H9 (cell line): ENCODE measurements at regions not wholly inside any gene's neighbourhood (a gene's known extent, or its start where the extent isn't known, plus 50 kb on each side); places are given as distances from the start of the nearest gene placed in this dataset.

Experiments used
- DNase-seq: peaks from one replicate; pipeline ENCODE4 v3.0.0-alpha.2; 2017
- H2AFZ ChIP-seq: one replicate; pipeline ENCODE4 v1.6.1; 2013; ENCODE audit warnings: mild to moderate bottlenecking, low read length, control low read depth, moderate library complexity
- H2AK5ac ChIP-seq: 2 replicates; pipeline ENCODE4 v1.6.1; 2013; ENCODE audit warnings: low read length, control low read depth, mixed read lengths; ENCODE audit not compliant: insufficient read length
- H2BK120ac ChIP-seq: one replicate; pipeline ENCODE4 v1.6.1; 2013; ENCODE audit warnings: low read depth, mild to moderate bottlenecking, low read length, control low read depth, inconsistent platforms; ENCODE audit not compliant: poor library complexity, severe bottlenecking
- H2BK12ac ChIP-seq: 2 replicates; pipeline ENCODE4 v1.6.1; 2013; ENCODE audit warnings: low read length, control low read depth, mixed read lengths, low read depth; ENCODE audit not compliant: insufficient read length
- H2BK15ac ChIP-seq: 2 replicates; pipeline ENCODE4 v1.6.1; 2013; ENCODE audit warnings: low read depth, low read length, control low read depth
- H2BK20ac ChIP-seq: one replicate; pipeline ENCODE4 v1.6.1; 2013; ENCODE audit warnings: low read depth, mild to moderate bottlenecking, low read length, control low read depth, inconsistent platforms; ENCODE audit not compliant: poor library complexity, severe bottlenecking
- H2BK5ac ChIP-seq: 2 replicates; pipeline ENCODE4 v1.6.1; 2013; ENCODE audit warnings: low read length, control low read depth, mixed read lengths; ENCODE audit not compliant: insufficient read length
- H3K14ac ChIP-seq: 2 replicates; pipeline ENCODE4 v1.6.1; 2013; ENCODE audit warnings: low read length, control low read depth; ENCODE audit not compliant: insufficient read depth
- H3K18ac ChIP-seq: 2 replicates; pipeline ENCODE4 v1.6.1; 2013; ENCODE audit warnings: low read depth, mild to moderate bottlenecking, mixed read lengths, low read length, control low read depth; ENCODE audit not compliant: insufficient read length
- H3K23ac ChIP-seq: 2 replicates; pipeline ENCODE4 v1.6.1; 2013; ENCODE audit warnings: low read length, control low read depth, mixed read lengths, low read depth; ENCODE audit not compliant: insufficient read length
- H3K23me2 ChIP-seq: 2 replicates; pipeline ENCODE4 v1.6.1; 2013; ENCODE audit warnings: low read depth, mild to moderate bottlenecking, mixed read lengths, low read length, control low read depth; ENCODE audit not compliant: insufficient read length, poor library complexity, severe bottlenecking
- H3K27ac ChIP-seq: 2 replicates; pipeline ENCODE4 v1.5.1; 2013; ENCODE audit warnings: low read length, control low read depth, mixed read lengths, low read depth; ENCODE audit not compliant: insufficient read length
- H3K27me3 ChIP-seq: 2 replicates; pipeline ENCODE4 v1.6.1; 2013; ENCODE audit warnings: low read length, control low read depth, inconsistent platforms; ENCODE audit not compliant: insufficient read depth
- H3K4ac ChIP-seq: 2 replicates; pipeline ENCODE4 v1.6.1; 2013; ENCODE audit warnings: low read depth, mild to moderate bottlenecking, control low read depth, inconsistent platforms, low read length, moderate library complexity
- H3K4me1 ChIP-seq: 2 replicates; pipeline ENCODE4 v1.6.1; 2013; ENCODE audit warnings: low read length, control low read depth, inconsistent platforms; ENCODE audit not compliant: insufficient read depth
- H3K4me2 ChIP-seq: 2 replicates; pipeline ENCODE4 v1.6.1; 2013; ENCODE audit warnings: low read length, control low read depth, mixed read lengths; ENCODE audit not compliant: insufficient read length, insufficient read depth
- H3K56ac ChIP-seq: 2 replicates; pipeline ENCODE4 v1.6.1; 2013; ENCODE audit warnings: low read depth, mild to moderate bottlenecking, mixed read lengths, low read length, control low read depth; ENCODE audit not compliant: insufficient read length
- H3K79me1 ChIP-seq: 2 replicates; pipeline ENCODE4 v1.6.1; 2013; ENCODE audit warnings: low read depth, mild to moderate bottlenecking, moderate library complexity, low read length, control low read depth, inconsistent platforms; ENCODE audit not compliant: insufficient read depth, poor library complexity, severe bottlenecking
- H3K79me2 ChIP-seq: 2 replicates; pipeline ENCODE4 v1.6.1; 2013; ENCODE audit warnings: low read length, control low read depth, inconsistent platforms; ENCODE audit not compliant: insufficient read depth
- H3K9ac ChIP-seq: 2 replicates; pipeline ENCODE4 v1.6.1; 2013; ENCODE audit warnings: low read length, control low read depth, mixed read lengths; ENCODE audit not compliant: insufficient read length; ENCODE audit errors: extremely low read depth
- H3K9me3 ChIP-seq: one replicate; pipeline ENCODE4 v1.6.1; 2013; ENCODE audit warnings: low read depth, low read length, inconsistent platforms; ENCODE audit not compliant: control insufficient read depth
- H3T11ph ChIP-seq: one replicate; pipeline ENCODE4 v1.6.1; 2013; ENCODE audit warnings: mild to moderate bottlenecking, low read length, control low read depth, inconsistent platforms
- H4K20me1 ChIP-seq: one replicate; pipeline ENCODE4 v1.6.1; 2013; ENCODE audit not compliant: control insufficient read depth, insufficient read length, insufficient read depth
- H4K5ac ChIP-seq: 2 replicates; pipeline ENCODE4 v1.6.1; 2013; ENCODE audit warnings: low read depth, mild to moderate bottlenecking, mixed read lengths, low read length, control low read depth; ENCODE audit not compliant: insufficient read length
- H4K8ac ChIP-seq: replicated peaks from 2 replicates; pipeline ENCODE4 v1.6.1; 2013; ENCODE audit warnings: low read length, control low read depth, mixed read lengths, low read depth; ENCODE audit not compliant: insufficient read length
- H4K91ac ChIP-seq: 2 replicates; pipeline ENCODE4 v1.6.1; 2013; ENCODE audit warnings: low read depth, mild to moderate bottlenecking, moderate library complexity, mixed read lengths, low read length, control low read depth; ENCODE audit not compliant: insufficient read length
- H3K27ac Mint-ChIP-seq, 3 experiments: 2 replicates in 2 of 3; 3 replicates in 1 of 3; pipeline ENCODE4 v1.8.0; 2020 to 2021; ENCODE audit warnings: mixed read lengths in 3 of 3, mild to moderate bottlenecking in 1 of 3, moderate library complexity in 1 of 3
- H3K27me3 Mint-ChIP-seq: 2 replicates; pipeline ENCODE4 v1.8.0; 2021; ENCODE audit warnings: low read depth, mild to moderate bottlenecking, moderate library complexity, mixed read lengths
- H3K36me3 Mint-ChIP-seq, 3 experiments: 2 replicates in 2 of 3; 3 replicates in 1 of 3; pipeline ENCODE4 v1.8.0; 2020 to 2021; ENCODE audit warnings: low read depth in 3 of 3, mixed read lengths in 3 of 3; ENCODE audit not compliant: insufficient read depth in 1 of 3
- H3K4me1 Mint-ChIP-seq, 2 experiments: 2 replicates each; pipeline ENCODE4 v1.8.0; 2020; ENCODE audit warnings: mixed read lengths in 2 of 2
- H3K4me3 Mint-ChIP-seq, 2 experiments: 2 replicates in 1 of 2; 3 replicates in 1 of 2; pipeline ENCODE4 v1.8.0; 2020 to 2021; ENCODE audit warnings: mild to moderate bottlenecking in 2 of 2, mixed read lengths in 2 of 2, moderate library complexity in 1 of 2
- H3K9me3 Mint-ChIP-seq, 2 experiments: 2 replicates in 1 of 2; 3 replicates in 1 of 2; pipeline ENCODE4 v1.8.0; 2020; ENCODE audit warnings: mild to moderate bottlenecking in 2 of 2, mixed read lengths in 2 of 2, moderate library complexity in 1 of 2
- WGBS: extraction: QIAGEN DNeasy Blood & Tissue Kit; methylation state at CpG from one replicate; pipeline ENCODE4 v1.1.7; 2013; ENCODE audit warnings: missing lambda C conversion rate, low lambda C conversion rate, mixed read lengths; ENCODE audit not compliant: insufficient read length; ENCODE audit errors: extremely low coverage; 5-methylcytosine and 5-hydroxymethylcytosine counted together
- TF ChIP-seq, protein P1 (sequence below): fragments of 200-600 bp; sonication (generic); conservative IDR thresholded peaks from 3 replicates; pipeline ENCODE4 v1.8.0; 2021; ENCODE audit warnings: antibody characterized with exemption, mild to moderate bottlenecking

DNA sequence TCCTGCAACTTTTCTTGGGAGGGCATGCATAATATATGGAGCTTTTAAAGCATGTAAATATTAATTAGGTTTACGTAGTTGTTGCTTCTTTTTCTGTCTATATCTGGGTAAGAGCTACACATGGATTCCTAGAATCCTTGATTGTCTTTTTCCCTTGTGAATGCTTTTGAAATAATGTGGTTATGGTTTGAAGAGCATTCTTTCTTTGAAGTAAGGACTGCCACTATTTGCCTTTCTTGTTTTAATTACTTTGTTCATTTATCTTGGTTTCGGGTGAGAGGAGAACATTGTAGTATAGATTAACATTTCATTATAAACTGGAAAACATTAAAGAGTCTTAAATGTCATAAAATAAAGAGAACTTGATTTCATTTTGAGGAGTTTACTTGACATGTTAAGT lies 674.0 kb downstream of the ZBBX start:
- Mint-ChIP-seq H3K27me3 (no peaks in the 10 kb centered on the region), H3K4me1 (no peaks in the 10 kb centered on the region), H3K27ac (no peak overlapping the region), H3K36me3 (peaks cover 0 to 2% (median 0%) of the 10 kb centered on the region in 3 experiments; a peak in 1 of 7 replicates), H3K9me3 (peaks cover 3 to 5% of the 10 kb centered on the region in 2 experiments; a peak in 3 of 5 replicates), H3K4me3 (no peak overlapping the region)
- no peak overlapping the region for H2BK12ac ChIP-seq
- no peaks in the 10 kb centered on the region for H3K79me2 ChIP-seq
- H2BK20ac ChIP-seq, result no peak overlapping the region
- WGBS, result no CpG with 5 or more reads among the region's 2 CpGs
- H3K18ac ChIP-seq, result no peak overlapping the region
- no peaks in the 10 kb centered on the region for H3K23me2 ChIP-seq
- H3K4me2 ChIP-seq, result no peak overlapping the region
- H4K20me1 ChIP-seq, result no peaks in the 10 kb centered on the region
- no peak overlapping the region for H3K56ac ChIP-seq
- H3K9me3 ChIP-seq, result no peaks in the 10 kb centered on the region
- H2BK120ac ChIP-seq, result no peak overlapping the region
- no peak overlapping the region for H4K5ac ChIP-seq
- H2AFZ ChIP-seq, result no peak overlapping the region
- no peaks in the 10 kb centered on the region for H3K79me1 ChIP-seq
- H3K27me3 ChIP-seq, result no peaks in the 10 kb centered on the region
- H3K4ac ChIP-seq, result no peak overlapping the region
- no peak overlapping the region for H3K27ac ChIP-seq
- H3T11ph ChIP-seq, result no peak overlapping the region
- TF ChIP-seq, protein P1, sequence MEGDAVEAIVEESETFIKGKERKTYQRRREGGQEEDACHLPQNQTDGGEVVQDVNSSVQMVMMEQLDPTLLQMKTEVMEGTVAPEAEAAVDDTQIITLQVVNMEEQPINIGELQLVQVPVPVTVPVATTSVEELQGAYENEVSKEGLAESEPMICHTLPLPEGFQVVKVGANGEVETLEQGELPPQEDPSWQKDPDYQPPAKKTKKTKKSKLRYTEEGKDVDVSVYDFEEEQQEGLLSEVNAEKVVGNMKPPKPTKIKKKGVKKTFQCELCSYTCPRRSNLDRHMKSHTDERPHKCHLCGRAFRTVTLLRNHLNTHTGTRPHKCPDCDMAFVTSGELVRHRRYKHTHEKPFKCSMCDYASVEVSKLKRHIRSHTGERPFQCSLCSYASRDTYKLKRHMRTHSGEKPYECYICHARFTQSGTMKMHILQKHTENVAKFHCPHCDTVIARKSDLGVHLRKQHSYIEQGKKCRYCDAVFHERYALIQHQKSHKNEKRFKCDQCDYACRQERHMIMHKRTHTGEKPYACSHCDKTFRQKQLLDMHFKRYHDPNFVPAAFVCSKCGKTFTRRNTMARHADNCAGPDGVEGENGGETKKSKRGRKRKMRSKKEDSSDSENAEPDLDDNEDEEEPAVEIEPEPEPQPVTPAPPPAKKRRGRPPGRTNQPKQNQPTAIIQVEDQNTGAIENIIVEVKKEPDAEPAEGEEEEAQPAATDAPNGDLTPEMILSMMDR, result no peak
- no peak for DNase-seq
- H4K8ac ChIP-seq, result no peak overlapping the region
- no peak overlapping the region for H3K9ac ChIP-seq
- no peak overlapping the region for H2BK5ac ChIP-seq
- H3K14ac ChIP-seq, result no peak overlapping the region
- no peaks in the 10 kb centered on the region for H3K4me1 ChIP-seq
- no peak overlapping the region for H2BK15ac ChIP-seq
- H3K23ac ChIP-seq, result no peak overlapping the region
- no peak overlapping the region for H2AK5ac ChIP-seq
- no peak overlapping the region for H4K91ac ChIP-seq
